H9 (cell line): ENCODE measurements at regions not wholly inside any gene's neighbourhood (a gene's known extent, or its start where the extent isn't known, plus 50 kb on each side); places are given as distances from the start of the nearest gene placed in this dataset.

Experiments
- DNase-seq: peaks from one replicate; pipeline ENCODE4 v3.0.0-alpha.2; 2017
- H2AFZ ChIP-seq: one replicate; pipeline ENCODE4 v1.6.1; 2013; ENCODE audit warnings: mild to moderate bottlenecking, low read length, control low read depth, moderate library complexity
- H2AK5ac ChIP-seq: 2 replicates; pipeline ENCODE4 v1.6.1; 2013; ENCODE audit warnings: low read length, control low read depth, mixed read lengths; ENCODE audit not compliant: insufficient read length
- H2BK120ac ChIP-seq: one replicate; pipeline ENCODE4 v1.6.1; 2013; ENCODE audit warnings: low read depth, mild to moderate bottlenecking, low read length, control low read depth, inconsistent platforms; ENCODE audit not compliant: poor library complexity, severe bottlenecking
- H2BK12ac ChIP-seq: 2 replicates; pipeline ENCODE4 v1.6.1; 2013; ENCODE audit warnings: low read length, control low read depth, mixed read lengths, low read depth; ENCODE audit not compliant: insufficient read length
- H2BK15ac ChIP-seq: 2 replicates; pipeline ENCODE4 v1.6.1; 2013; ENCODE audit warnings: low read depth, low read length, control low read depth
- H2BK20ac ChIP-seq: one replicate; pipeline ENCODE4 v1.6.1; 2013; ENCODE audit warnings: low read depth, mild to moderate bottlenecking, low read length, control low read depth, inconsistent platforms; ENCODE audit not compliant: poor library complexity, severe bottlenecking
- H2BK5ac ChIP-seq: 2 replicates; pipeline ENCODE4 v1.6.1; 2013; ENCODE audit warnings: low read length, control low read depth, mixed read lengths; ENCODE audit not compliant: insufficient read length
- H3K14ac ChIP-seq: 2 replicates; pipeline ENCODE4 v1.6.1; 2013; ENCODE audit warnings: low read length, control low read depth; ENCODE audit not compliant: insufficient read depth
- H3K18ac ChIP-seq: 2 replicates; pipeline ENCODE4 v1.6.1; 2013; ENCODE audit warnings: low read depth, mild to moderate bottlenecking, mixed read lengths, low read length, control low read depth; ENCODE audit not compliant: insufficient read length
- H3K23ac ChIP-seq: 2 replicates; pipeline ENCODE4 v1.6.1; 2013; ENCODE audit warnings: low read length, control low read depth, mixed read lengths, low read depth; ENCODE audit not compliant: insufficient read length
- H3K23me2 ChIP-seq: 2 replicates; pipeline ENCODE4 v1.6.1; 2013; ENCODE audit warnings: low read depth, mild to moderate bottlenecking, mixed read lengths, low read length, control low read depth; ENCODE audit not compliant: insufficient read length, poor library complexity, severe bottlenecking
- H3K27ac ChIP-seq: 2 replicates; pipeline ENCODE4 v1.5.1; 2013; ENCODE audit warnings: low read length, control low read depth, mixed read lengths, low read depth; ENCODE audit not compliant: insufficient read length
- H3K27me3 ChIP-seq: 2 replicates; pipeline ENCODE4 v1.6.1; 2013; ENCODE audit warnings: low read length, control low read depth, inconsistent platforms; ENCODE audit not compliant: insufficient read depth
- H3K4ac ChIP-seq: 2 replicates; pipeline ENCODE4 v1.6.1; 2013; ENCODE audit warnings: low read depth, mild to moderate bottlenecking, control low read depth, inconsistent platforms, low read length, moderate library complexity
- H3K4me1 ChIP-seq: 2 replicates; pipeline ENCODE4 v1.6.1; 2013; ENCODE audit warnings: low read length, control low read depth, inconsistent platforms; ENCODE audit not compliant: insufficient read depth
- H3K4me2 ChIP-seq: 2 replicates; pipeline ENCODE4 v1.6.1; 2013; ENCODE audit warnings: low read length, control low read depth, mixed read lengths; ENCODE audit not compliant: insufficient read length, insufficient read depth
- H3K56ac ChIP-seq: 2 replicates; pipeline ENCODE4 v1.6.1; 2013; ENCODE audit warnings: low read depth, mild to moderate bottlenecking, mixed read lengths, low read length, control low read depth; ENCODE audit not compliant: insufficient read length
- H3K79me1 ChIP-seq: 2 replicates; pipeline ENCODE4 v1.6.1; 2013; ENCODE audit warnings: low read depth, mild to moderate bottlenecking, moderate library complexity, low read length, control low read depth, inconsistent platforms; ENCODE audit not compliant: insufficient read depth, poor library complexity, severe bottlenecking
- H3K79me2 ChIP-seq: 2 replicates; pipeline ENCODE4 v1.6.1; 2013; ENCODE audit warnings: low read length, control low read depth, inconsistent platforms; ENCODE audit not compliant: insufficient read depth
- H3K9ac ChIP-seq: 2 replicates; pipeline ENCODE4 v1.6.1; 2013; ENCODE audit warnings: low read length, control low read depth, mixed read lengths; ENCODE audit not compliant: insufficient read length; ENCODE audit errors: extremely low read depth
- H3K9me3 ChIP-seq: one replicate; pipeline ENCODE4 v1.6.1; 2013; ENCODE audit warnings: low read depth, low read length, inconsistent platforms; ENCODE audit not compliant: control insufficient read depth
- H3T11ph ChIP-seq: one replicate; pipeline ENCODE4 v1.6.1; 2013; ENCODE audit warnings: mild to moderate bottlenecking, low read length, control low read depth, inconsistent platforms
- H4K20me1 ChIP-seq: one replicate; pipeline ENCODE4 v1.6.1; 2013; ENCODE audit not compliant: control insufficient read depth, insufficient read length, insufficient read depth
- H4K5ac ChIP-seq: 2 replicates; pipeline ENCODE4 v1.6.1; 2013; ENCODE audit warnings: low read depth, mild to moderate bottlenecking, mixed read lengths, low read length, control low read depth; ENCODE audit not compliant: insufficient read length
- H4K8ac ChIP-seq: replicated peaks from 2 replicates; pipeline ENCODE4 v1.6.1; 2013; ENCODE audit warnings: low read length, control low read depth, mixed read lengths, low read depth; ENCODE audit not compliant: insufficient read length
- H4K91ac ChIP-seq: 2 replicates; pipeline ENCODE4 v1.6.1; 2013; ENCODE audit warnings: low read depth, mild to moderate bottlenecking, moderate library complexity, mixed read lengths, low read length, control low read depth; ENCODE audit not compliant: insufficient read length
- H3K27ac Mint-ChIP-seq, 3 experiments: 2 replicates in 2 of 3; 3 replicates in 1 of 3; pipeline ENCODE4 v1.8.0; 2020 to 2021; ENCODE audit warnings: mixed read lengths in 3 of 3, mild to moderate bottlenecking in 1 of 3, moderate library complexity in 1 of 3
- H3K27me3 Mint-ChIP-seq: 2 replicates; pipeline ENCODE4 v1.8.0; 2021; ENCODE audit warnings: low read depth, mild to moderate bottlenecking, moderate library complexity, mixed read lengths
- H3K36me3 Mint-ChIP-seq, 3 experiments: 2 replicates in 2 of 3; 3 replicates in 1 of 3; pipeline ENCODE4 v1.8.0; 2020 to 2021; ENCODE audit warnings: low read depth in 3 of 3, mixed read lengths in 3 of 3; ENCODE audit not compliant: insufficient read depth in 1 of 3
- H3K4me1 Mint-ChIP-seq, 2 experiments: 2 replicates each; pipeline ENCODE4 v1.8.0; 2020; ENCODE audit warnings: mixed read lengths in 2 of 2
- H3K4me3 Mint-ChIP-seq, 2 experiments: 2 replicates in 1 of 2; 3 replicates in 1 of 2; pipeline ENCODE4 v1.8.0; 2020 to 2021; ENCODE audit warnings: mild to moderate bottlenecking in 2 of 2, mixed read lengths in 2 of 2, moderate library complexity in 1 of 2
- H3K9me3 Mint-ChIP-seq, 2 experiments: 2 replicates in 1 of 2; 3 replicates in 1 of 2; pipeline ENCODE4 v1.8.0; 2020; ENCODE audit warnings: mild to moderate bottlenecking in 2 of 2, mixed read lengths in 2 of 2, moderate library complexity in 1 of 2
- CTCF ChIP-seq: fragments of 200-600 bp; sonication (generic); conservative IDR thresholded peaks from 3 replicates; pipeline ENCODE4 v1.8.0; 2021; ENCODE audit warnings: antibody characterized with exemption, mild to moderate bottlenecking
- WGBS: extraction: QIAGEN DNeasy Blood & Tissue Kit; methylation state at CpG from one replicate; pipeline ENCODE4 v1.1.7; 2013; ENCODE audit warnings: missing lambda C conversion rate, low lambda C conversion rate, mixed read lengths; ENCODE audit not compliant: insufficient read length; ENCODE audit errors: extremely low coverage; 5-methylcytosine and 5-hydroxymethylcytosine counted together

- Histone ChIP-seq H3K27me3 (no peaks in the 10 kb centered on the region), H2BK12ac (no peak overlapping the region), H3T11ph (no peak overlapping the region), H2AK5ac (no peak overlapping the region), H3K4me2 (no peak overlapping the region), H2BK15ac (no peak overlapping the region), H3K9me3 (no peaks in the 10 kb centered on the region), H2BK5ac (no peak overlapping the region), H4K8ac (no peak overlapping the region), H2AFZ (no peak overlapping the region), H4K20me1 (no peaks in the 10 kb centered on the region), H4K5ac (no peak overlapping the region), H3K14ac (no peak overlapping the region), H4K91ac (no peak overlapping the region), H3K79me1 (no peaks in the 10 kb centered on the region), H3K23me2 (no peaks in the 10 kb centered on the region), H3K4me1 (no peaks in the 10 kb centered on the region), H3K4ac (no peak overlapping the region), H2BK20ac (no peak overlapping the region), H2BK120ac (no peak overlapping the region), H3K79me2 (no peaks in the 10 kb centered on the region), H3K27ac (no peak overlapping the region), H3K9ac (no peak overlapping the region), H3K23ac (no peak overlapping the region), H3K18ac (no peak overlapping the region), H3K56ac (no peak overlapping the region)
- no CpG with 5 or more reads among the region's 1 CpG for WGBS
- peaks cover 23 to 24% of the 10 kb centered on the region in 2 experiments for H3K9me3 Mint-ChIP-seq
- DNase-seq = no peak
- H3K36me3 Mint-ChIP-seq = peaks cover 4 to 38% (median 8%) of the 10 kb centered on the region in 3 experiments
- H3K4me3 Mint-ChIP-seq = no peak overlapping the region
- TF ChIP-seq CTCF = no peak
- no peaks in the 10 kb centered on the region for H3K27me3 Mint-ChIP-seq
- H3K27ac Mint-ChIP-seq = peak overlapping the region in 1 of 3 experiments; percentile 55; a peak in 1 of 7 replicates
- H3K4me1 Mint-ChIP-seq = peaks cover 6 to 7% of the 10 kb centered on the region in 2 experiments
Measured at GRCh38 chr4:96366632-96367031, 526.7 kb downstream of the PDHA2 start.
